GM12864 (cell line): ENCODE measurements at regions not wholly inside any gene's neighbourhood (a gene's known extent, or its start where the extent isn't known, plus 50 kb on each side); places are given as distances from the start of the nearest gene placed in this dataset.

Experiments
- DNase-seq: peaks from one replicate; pipeline ENCODE4 v3.0.0-alpha.2; 2011; ENCODE audit warnings: low read depth
- H3K4me3 ChIP-seq: 2 replicates; pipeline ENCODE4 v1.5.1; 2011; ENCODE audit warnings: mild to moderate bottlenecking, low read depth, low read length, control low read depth
- TF ChIP-seq, protein P1 (sequence below): IDR thresholded peaks from 2 replicates; pipeline ENCODE4 v1.5.1; 2011; ENCODE audit warnings: low read depth, mild to moderate bottlenecking, moderate library complexity, low read length, control low read depth, inconsistent platforms; ENCODE audit errors: missing control alignments

DNA sequence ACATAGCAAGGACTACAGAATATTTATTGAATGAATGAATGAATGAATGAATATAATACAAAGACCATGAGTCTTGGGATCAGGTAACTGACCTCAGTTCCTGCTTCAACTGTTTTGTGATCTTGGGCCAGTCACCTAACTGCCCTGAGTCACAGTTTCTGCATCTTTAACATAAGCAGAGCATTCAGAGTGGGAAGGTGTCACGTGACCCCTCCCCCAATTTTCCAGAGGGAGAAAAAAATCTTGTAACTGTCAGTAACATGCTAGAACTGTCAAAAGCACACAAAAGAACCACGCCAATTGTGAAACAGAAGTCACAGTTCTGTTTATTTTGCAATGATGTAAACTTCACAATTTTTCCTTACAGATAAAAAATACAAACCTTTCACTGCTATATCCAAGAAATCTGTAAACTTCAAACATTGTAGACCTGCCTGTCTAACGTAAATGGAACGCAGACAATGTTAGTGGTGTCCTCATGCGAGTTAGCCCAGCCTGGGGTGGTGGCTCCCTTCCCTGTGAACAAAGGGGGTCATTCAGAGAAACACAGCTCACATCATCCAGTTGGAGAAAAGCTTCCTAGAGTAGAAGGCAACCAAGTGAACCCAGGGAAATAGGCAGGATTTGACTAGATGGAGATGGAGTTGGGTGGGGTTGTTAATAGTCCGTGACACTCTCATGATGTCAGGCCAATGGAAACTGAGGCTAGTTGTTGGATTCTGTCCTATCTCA is 211.8 kb upstream of the ZC3H12A start:
- TF ChIP-seq, protein P1, sequence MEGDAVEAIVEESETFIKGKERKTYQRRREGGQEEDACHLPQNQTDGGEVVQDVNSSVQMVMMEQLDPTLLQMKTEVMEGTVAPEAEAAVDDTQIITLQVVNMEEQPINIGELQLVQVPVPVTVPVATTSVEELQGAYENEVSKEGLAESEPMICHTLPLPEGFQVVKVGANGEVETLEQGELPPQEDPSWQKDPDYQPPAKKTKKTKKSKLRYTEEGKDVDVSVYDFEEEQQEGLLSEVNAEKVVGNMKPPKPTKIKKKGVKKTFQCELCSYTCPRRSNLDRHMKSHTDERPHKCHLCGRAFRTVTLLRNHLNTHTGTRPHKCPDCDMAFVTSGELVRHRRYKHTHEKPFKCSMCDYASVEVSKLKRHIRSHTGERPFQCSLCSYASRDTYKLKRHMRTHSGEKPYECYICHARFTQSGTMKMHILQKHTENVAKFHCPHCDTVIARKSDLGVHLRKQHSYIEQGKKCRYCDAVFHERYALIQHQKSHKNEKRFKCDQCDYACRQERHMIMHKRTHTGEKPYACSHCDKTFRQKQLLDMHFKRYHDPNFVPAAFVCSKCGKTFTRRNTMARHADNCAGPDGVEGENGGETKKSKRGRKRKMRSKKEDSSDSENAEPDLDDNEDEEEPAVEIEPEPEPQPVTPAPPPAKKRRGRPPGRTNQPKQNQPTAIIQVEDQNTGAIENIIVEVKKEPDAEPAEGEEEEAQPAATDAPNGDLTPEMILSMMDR: no peak
- DNase-seq: no peak
- no peak overlapping the region for H3K4me3 ChIP-seq

DNA sequence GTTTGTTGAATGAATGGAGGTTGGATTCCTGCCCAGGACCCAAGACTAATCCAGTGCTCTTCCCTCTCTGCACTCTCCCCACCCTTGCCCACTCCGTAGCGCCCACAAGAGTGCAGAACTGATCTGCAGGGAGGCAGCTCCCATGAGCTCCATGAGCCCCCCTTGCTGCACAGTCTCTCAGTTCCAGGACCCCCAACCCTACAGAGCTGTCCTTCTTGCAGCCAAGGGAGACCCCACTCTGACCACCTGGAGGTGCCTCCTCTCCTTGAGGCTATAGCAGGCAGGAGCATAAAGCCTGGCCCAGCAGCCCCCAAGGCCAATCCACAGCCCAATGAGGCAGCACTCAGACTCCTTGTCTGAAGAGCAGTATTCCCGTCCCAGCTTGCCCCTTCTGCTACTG is 209.2 kb upstream of the ZC3H12A start:
- TF ChIP-seq, protein P1: no peak
- DNase-seq: no peak
- no peak overlapping the region for H3K4me3 ChIP-seq

DNA sequence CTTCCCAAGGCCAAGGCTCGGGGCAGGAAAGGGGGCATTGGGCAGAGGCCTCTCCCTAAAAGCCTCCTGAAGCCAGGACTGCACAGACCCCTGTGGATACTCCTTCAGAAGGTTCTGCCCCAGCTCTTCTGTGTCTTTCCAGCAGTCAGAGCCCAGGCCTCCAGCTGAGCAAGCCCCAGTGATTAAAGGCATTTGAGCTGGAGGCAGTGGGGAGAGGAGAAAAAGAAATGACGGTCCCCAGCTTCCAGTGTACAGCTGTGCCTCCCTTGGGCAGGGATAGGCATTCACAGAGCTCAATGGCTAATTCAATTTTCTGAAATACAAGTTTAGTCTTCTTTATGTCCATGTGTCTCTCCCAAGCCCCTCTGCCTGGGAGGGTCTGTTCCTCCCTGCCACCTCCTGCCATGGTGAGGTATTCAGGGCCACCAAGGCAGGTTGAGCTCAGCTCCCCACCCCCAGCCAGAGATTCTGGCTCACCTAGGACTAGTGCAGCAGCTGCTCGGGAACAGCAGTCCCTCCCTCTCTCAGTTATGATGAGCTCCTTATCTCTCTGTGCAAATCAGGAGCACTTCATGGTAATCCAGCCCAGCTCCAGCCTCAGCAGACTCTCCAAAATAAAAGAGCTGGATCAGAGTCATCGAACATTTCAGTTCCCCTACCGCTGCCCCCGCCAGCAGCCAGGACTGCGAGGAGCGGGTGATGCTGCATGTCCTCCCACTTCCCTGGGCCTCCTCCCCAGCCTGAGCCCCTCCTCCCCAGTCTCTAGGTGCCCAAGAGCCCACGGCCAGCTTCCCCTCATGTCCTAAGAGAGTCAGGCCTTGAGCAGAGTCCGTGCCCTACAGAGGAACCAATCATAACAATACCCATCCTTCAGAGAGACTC is 208.4 kb upstream of the ZC3H12A start:
- TF ChIP-seq, protein P1: no peak
- DNase-seq: no peak
- no peak overlapping the region for H3K4me3 ChIP-seq

DNA sequence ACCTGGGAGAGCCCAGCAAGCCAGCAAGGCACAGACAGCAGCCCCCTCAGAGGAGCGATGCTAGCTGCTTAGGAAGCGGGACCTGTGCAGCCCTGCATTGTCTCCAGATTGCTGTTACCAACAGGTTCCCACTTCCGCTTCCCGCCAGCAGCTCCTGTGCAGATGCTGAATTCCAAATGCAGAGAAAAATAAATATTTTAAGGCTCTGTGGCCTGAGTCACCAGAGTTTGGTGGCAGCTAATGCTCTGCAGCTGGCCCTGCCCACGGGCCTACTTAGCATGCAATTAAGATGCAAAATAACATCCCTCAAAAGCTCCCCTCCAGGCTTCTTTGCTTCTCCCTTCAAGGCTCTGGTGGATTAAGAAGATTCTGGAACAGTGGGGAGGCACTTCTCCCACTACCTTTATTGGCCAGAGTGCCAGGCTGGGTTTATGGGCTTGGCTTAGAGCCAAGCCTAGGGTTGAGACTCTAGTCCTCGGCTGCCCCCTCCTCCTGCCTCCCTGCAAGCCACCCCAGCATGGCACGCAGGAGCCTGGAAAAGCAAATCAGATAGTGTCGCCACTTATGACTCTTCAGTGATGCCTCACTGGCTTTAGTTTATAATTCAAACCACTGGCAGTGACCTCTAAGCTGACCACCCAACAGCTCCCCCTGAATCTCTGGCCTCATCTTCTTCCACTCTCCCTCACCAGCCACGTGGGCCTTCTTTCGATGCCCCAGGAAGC is 207.1 kb upstream of the ZC3H12A start:
- TF ChIP-seq, protein P1: no peak
- no peak overlapping the region for H3K4me3 ChIP-seq
- no peak for DNase-seq

DNA sequence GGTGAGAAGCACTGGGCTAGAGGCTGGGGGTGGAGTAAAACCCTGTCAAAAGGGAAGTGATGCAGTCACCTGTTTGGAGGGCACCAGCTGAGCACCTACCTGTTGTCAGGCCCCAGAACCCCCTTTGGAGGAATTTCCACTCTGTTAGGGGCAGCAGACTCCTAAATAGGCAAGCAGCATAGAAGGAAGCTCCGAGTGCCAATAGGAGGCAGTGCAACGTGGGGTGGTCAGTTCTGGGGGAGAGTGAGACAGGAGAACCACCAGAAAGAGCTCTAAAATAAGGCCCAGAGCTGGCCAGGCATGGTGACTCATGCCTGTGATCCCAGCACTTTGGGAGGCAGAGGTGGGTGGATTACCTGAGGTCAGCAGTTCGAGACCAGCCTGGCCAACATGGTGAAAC is 203.7 kb upstream of the ZC3H12A start:
- TF ChIP-seq, protein P1: no peak
- no peak for DNase-seq
- H3K4me3 ChIP-seq: no peak overlapping the region

DNA sequence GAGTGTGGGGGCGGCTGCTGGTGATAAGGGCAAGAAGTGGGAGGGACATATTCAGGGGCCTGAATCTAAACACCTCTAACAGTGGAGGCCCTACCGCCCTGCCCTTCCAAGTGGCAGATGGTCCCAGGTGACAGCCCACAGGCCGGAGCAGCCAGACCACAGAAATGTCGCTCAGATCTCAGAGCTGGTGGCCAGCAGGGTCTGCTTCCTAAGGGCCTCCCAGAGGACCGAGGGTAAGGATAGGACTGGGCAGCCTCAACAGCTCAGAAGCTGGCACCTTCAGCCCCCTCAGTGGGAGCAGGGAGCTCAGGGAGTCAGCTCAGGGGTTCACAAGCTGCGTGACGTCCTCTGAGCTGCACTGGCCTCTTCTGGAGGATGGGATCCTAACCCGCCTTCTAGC is 201.8 kb upstream of the ZC3H12A start:
- TF ChIP-seq, protein P1: no peak

More for the DNA sequence above, 201.8 kb upstream of the ZC3H12A start:
- H3K4me3 ChIP-seq: no peak overlapping the region
- no peak for DNase-seq
